Vagina (tissue), 2 donors: ENCODE measurements at regions not wholly inside any gene's neighbourhood (a gene's known extent, or its start where the extent isn't known, plus 50 kb on each side); places are given as distances from the start of the nearest gene placed in this dataset.

ENCODE experiments used
- DNase-seq, 2 donors: peaks; one replicate each; pipeline ENCODE4 v3.0.0-alpha.2; 2017; ENCODE audit errors: extremely low spot score in 2 of 2
- H3K27ac ChIP-seq: fragments of 200-600 bp; sonication (generic); one replicate; pipeline ENCODE4 v1.5.1; 2019
- H3K27me3 ChIP-seq: fragments of 200-600 bp; sonication (generic); one replicate; pipeline ENCODE4 v1.5.1; 2019
- H3K36me3 ChIP-seq, 2 donors: fragments of 200-600 bp; sonication (generic); one replicate each; pipeline ENCODE4 v1.5.1; 2017 to 2019
- H3K4me1 ChIP-seq: fragments of 200-600 bp; sonication (generic); one replicate; pipeline ENCODE4 v1.5.1; 2019
- H3K4me3 ChIP-seq, 2 donors: fragments of 200-600 bp; sonication (generic); 1 replicate in 1 of 2; 2 replicates in 1 of 2; pipeline ENCODE4 v1.5.1; 2016 to 2019
- H3K9me3 ChIP-seq: fragments of 200-600 bp; sonication (generic); one replicate; pipeline ENCODE4 v1.5.1; 2019
- CTCF ChIP-seq, 3 experiments: fragments of 450-650 bp in 2 of 3; fragments of 200-600 bp in 1 of 3; sonication (generic) in 1 of 3; IDR thresholded peaks; one replicate each; pipeline ENCODE4 v1.5.1; 2017 to 2019; ENCODE audit warnings: antibody characterized with exemption in 3 of 3, mild to moderate bottlenecking in 2 of 3, moderate library complexity in 2 of 3
- POLR2A ChIP-seq, 2 donors: fragments of 450-650 bp; IDR thresholded peaks; one replicate each; pipeline ENCODE4 v1.6.1; 2017; ENCODE audit warnings: antibody characterized with exemption in 2 of 2, mild to moderate bottlenecking in 2 of 2, moderate library complexity in 2 of 2
- POLR2AphosphoS5 ChIP-seq, 2 donors: sonication (generic); formaldehyde crosslinking; IDR thresholded peaks; one replicate each; pipeline ENCODE4 v1.9.0; 2017; ENCODE audit warnings: antibody characterized with exemption in 2 of 2, mild to moderate bottlenecking in 2 of 2, low read depth in 1 of 2; ENCODE audit not compliant: insufficient read depth in 1 of 2
- intact Hi-C: fragments of 100-400 bp; cut with DNase I; formaldehyde crosslinking; loops from one replicate; pipeline ENCODE4 v1.15.1; 2023

GRCh38 chr4:177125656-177126055, 184.0 kb upstream of the NEIL3 start:
- Histone ChIP-seq H3K4me3 (no peak overlapping the region), H3K36me3 (no peaks in the 10 kb centered on the region), H3K9me3 (peaks cover 4% of the 10 kb centered on the region), H3K27ac (no peak overlapping the region), H3K4me1 (no peaks in the 10 kb centered on the region), H3K27me3 (no peaks in the 10 kb centered on the region)
- no peak for DNase-seq
- intact Hi-C loops = no loop called here
- TF ChIP-seq POLR2AphosphoS5 (IDR thresholded peaks at IDR 0.05; ENCODE audit: insufficient read depth in 1 of 2, low read depth in 1 of 2) = no peak
- TF ChIP-seq POLR2A (IDR thresholded peaks at IDR 0.05) = no peak
- TF ChIP-seq CTCF (IDR thresholded peaks at IDR 0.05) = no peak

GRCh38 chr4:177127658-177128057, 182.0 kb upstream of the NEIL3 start:
- intact Hi-C loops = no loop called here
- DNase-seq = no peak
- Histone ChIP-seq H3K27me3 (no peaks in the 10 kb centered on the region), H3K4me1 (no peaks in the 10 kb centered on the region), H3K4me3 (no peak overlapping the region), H3K27ac (no peak overlapping the region), H3K9me3 (peaks cover 4% of the 10 kb centered on the region), H3K36me3 (no peaks in the 10 kb centered on the region)
- TF ChIP-seq POLR2A (IDR thresholded peaks at IDR 0.05) (no peak), CTCF (IDR thresholded peaks at IDR 0.05) (no peak), POLR2AphosphoS5 (IDR thresholded peaks at IDR 0.05; ENCODE audit: insufficient read depth in 1 of 2, low read depth in 1 of 2) (no peak)

GRCh38 chr4:177128306-177128705, 181.4 kb upstream of the NEIL3 start:
- H3K27me3 ChIP-seq = no peaks in the 10 kb centered on the region
- H3K9me3 ChIP-seq = peaks cover 4% of the 10 kb centered on the region
- TF ChIP-seq CTCF (IDR thresholded peaks at IDR 0.05) (no peak), POLR2A (IDR thresholded peaks at IDR 0.05) (no peak), POLR2AphosphoS5 (IDR thresholded peaks at IDR 0.05; ENCODE audit: insufficient read depth in 1 of 2, low read depth in 1 of 2) (no peak)
- H3K4me1 ChIP-seq = no peaks in the 10 kb centered on the region
- H3K36me3 ChIP-seq = no peaks in the 10 kb centered on the region
- H3K27ac ChIP-seq = no peak overlapping the region
- no peak overlapping the region for H3K4me3 ChIP-seq
- DNase-seq = no peak
- intact Hi-C loops = no loop called here

GRCh38 chr4:177131736-177132135, 177.9 kb upstream of the NEIL3 start:
- Histone ChIP-seq H3K4me3 (no peak overlapping the region), H3K9me3 (peaks cover 4% of the 10 kb centered on the region), H3K27ac (no peak overlapping the region), H3K4me1 (no peaks in the 10 kb centered on the region), H3K27me3 (no peaks in the 10 kb centered on the region), H3K36me3 (no peaks in the 10 kb centered on the region)
- intact Hi-C loops = no loop called here
- TF ChIP-seq CTCF (IDR thresholded peaks at IDR 0.05) (no peak), POLR2A (IDR thresholded peaks at IDR 0.05) (no peak), POLR2AphosphoS5 (IDR thresholded peaks at IDR 0.05; ENCODE audit: insufficient read depth in 1 of 2, low read depth in 1 of 2) (no peak)
- DNase-seq = no peak

GRCh38 chr4:177147668-177148067, 162.0 kb upstream of the NEIL3 start:
- DNase-seq = no peak
- Histone ChIP-seq H3K27ac (no peak overlapping the region), H3K9me3 (no peaks in the 10 kb centered on the region), H3K27me3 (no peaks in the 10 kb centered on the region), H3K4me3 (no peak overlapping the region), H3K36me3 (no peaks in the 10 kb centered on the region), H3K4me1 (no peaks in the 10 kb centered on the region)
- intact Hi-C loops = no loop called here
- TF ChIP-seq CTCF (IDR thresholded peaks at IDR 0.05) (no peak), POLR2AphosphoS5 (IDR thresholded peaks at IDR 0.05; ENCODE audit: insufficient read depth in 1 of 2, low read depth in 1 of 2) (no peak), POLR2A (IDR thresholded peaks at IDR 0.05) (no peak)
